NCI-H2227 (cell line): ENCODE measurements at regions not wholly inside any gene's neighbourhood (a gene's known extent, or its start where the extent isn't known, plus 50 kb on each side); places are given as distances from the start of the nearest gene placed in this dataset.

Experiments used
- DNase-seq: peaks from one replicate; lab custom pipeline; 2025; ENCODE audit not compliant: unreplicated experiment; lab: John Stamatoyannopoulos, UW

DNA sequence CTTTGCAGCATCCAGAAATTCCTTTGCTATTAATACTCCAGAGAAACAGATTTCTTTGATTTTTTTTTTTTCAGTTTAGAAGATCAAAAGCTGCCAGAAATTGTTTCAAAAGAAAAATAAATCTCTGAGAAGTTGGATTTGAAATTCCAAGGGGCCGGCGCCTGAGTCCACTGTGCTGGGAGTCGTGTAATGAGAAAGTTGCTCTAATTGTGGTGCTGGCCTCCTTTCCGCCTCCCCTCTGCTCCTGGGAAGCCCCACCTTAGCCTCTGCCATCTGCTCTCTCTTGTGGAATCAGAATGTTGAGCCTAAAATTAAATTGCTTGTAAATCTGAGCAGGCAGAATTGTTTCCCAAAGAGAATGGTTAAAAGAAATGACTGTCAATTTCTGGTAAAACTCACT is 93.3 kb downstream of the EMX2 start:
- DNase-seq = no peak

DNA sequence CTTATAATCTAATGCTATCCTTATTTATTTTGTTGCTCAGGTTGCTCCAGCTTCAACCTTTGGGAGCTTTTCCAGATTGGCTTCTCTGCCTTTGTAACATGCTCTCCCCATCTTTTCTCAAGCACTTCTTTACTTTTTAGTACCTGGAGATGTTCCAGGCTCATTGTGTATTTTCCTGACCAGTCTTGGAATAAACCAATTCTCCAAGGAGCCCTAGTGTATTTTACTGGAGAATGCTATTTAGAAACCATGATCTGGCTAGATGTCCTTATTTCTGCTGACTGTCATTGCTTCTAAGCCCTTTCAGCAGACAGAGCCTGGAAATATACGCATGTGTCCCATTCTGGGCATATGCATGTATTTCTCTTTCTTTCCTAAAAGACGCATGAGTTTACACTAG is 95.7 kb downstream of the EMX2 start:
- no peak for DNase-seq

GRCh38 chr10:117638664-117639200 is 96.2 kb downstream of the EMX2 start:
- no peak for DNase-seq

DNA sequence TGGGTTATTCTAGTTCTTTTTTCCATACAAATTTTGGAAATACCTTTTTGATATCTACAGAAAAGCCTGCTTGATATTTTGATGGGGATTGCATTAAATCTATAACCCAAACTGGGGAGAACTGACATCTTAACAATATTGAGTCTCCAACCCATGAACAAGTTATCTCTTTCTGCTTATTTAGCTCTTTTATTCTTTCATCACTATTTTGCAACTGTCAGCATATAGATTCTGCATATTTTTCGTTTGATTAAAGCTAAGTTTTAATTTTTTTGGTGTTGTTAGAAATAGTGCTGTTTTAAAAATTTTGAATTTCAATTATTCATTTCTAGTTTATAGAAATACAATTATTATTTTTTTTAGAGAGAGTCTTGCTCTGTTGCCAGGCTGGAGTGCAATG is 97.9 kb downstream of the EMX2 start:
- DNase-seq = no peak

DNA sequence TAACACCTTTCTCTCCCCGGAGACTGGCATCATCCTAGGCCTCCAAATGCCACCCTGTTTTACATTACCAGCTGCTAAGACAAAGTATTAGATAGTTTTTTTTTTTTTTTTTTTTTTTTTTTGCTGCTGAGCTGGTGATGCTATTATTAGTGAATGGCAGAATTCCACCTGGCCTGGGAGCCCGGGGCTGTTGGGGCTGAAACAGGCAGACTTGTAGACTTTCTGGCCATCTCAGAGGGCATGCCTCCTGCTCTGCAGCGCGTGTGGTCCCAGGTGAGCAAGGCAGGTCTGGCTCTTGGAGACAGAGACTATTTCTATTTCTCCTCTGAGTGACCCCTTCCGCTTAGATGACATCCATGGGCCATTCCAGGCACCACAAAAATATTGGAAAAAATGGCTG is 104.2 kb downstream of the EMX2 start:
- no peak for DNase-seq

- no peak for DNase-seq
Measured at GRCh38 chr10:117647306-117647705, 104.8 kb downstream of the EMX2 start.

GRCh38 chr10:117651121-117651520 is 108.6 kb downstream of the EMX2 start:
- DNase-seq = no peak

GRCh38 chr10:117652228-117653169 is 110.0 kb downstream of the EMX2 start:
- no peak for DNase-seq

DNA sequence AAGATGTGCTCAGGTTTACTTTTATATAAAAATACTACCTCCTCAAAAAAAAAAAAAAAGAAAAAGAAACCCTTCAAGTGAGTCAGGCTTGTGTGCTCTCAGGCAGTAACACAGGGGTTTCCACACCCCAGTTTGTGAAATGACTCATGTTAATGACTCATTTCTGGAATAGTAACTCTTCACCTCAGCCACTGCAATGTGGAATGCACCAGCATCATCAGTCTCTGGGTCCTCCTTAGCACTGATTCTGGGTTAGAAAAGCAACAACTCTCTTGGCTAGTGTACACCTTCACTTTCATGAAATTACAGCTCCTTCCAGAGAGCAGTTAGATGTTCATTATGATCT is 110.6 kb downstream of the EMX2 start:
- no peak for DNase-seq

DNA sequence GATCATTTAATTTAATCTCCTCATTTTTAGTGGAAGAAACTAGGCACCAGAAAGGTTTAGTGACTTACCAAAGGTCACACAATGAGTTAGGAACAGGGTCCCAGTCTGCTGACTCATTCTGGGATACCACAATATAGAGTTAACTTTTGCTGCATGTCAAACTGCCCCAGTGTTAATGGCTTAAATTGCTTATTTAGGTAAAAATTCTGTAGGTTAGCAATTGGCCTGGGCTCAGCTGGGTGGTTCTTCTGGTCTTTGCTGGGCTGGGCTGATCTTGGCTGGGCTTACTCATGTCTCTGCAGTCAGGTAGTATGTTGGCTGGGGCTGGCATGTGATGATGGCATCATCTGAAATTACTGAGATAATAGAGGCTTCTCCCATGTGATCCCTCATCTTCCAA is 111.6 kb downstream of the EMX2 start:
- no peak for DNase-seq

- DNase-seq = no peak
Measured at GRCh38 chr10:117656385-117657367, 114.1 kb downstream of the EMX2 start.

DNA sequence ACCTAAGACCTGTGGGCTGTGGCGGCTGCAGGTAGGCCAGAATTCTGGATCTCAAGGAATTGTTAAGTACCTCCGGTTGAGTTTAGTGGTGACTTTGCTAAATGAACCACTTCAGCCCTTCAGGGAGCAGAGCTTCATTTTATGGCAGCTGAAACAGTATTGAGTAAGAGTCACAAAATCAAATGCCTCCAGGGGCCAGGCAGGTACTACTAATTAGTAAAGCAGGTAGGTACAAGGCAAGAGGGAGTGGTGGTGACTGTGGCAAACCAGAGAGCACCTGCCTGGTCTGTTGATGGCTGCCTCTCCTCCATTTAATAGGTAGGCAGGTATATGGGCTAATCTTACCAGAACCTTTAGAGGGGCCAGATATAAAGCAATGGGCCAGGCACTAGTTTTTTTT is 118.8 kb downstream of the EMX2 start:
- DNase-seq = no peak

- DNase-seq = no peak
Measured at GRCh38 chr10:117662126-117662525, 119.6 kb downstream of the EMX2 start.

DNA sequence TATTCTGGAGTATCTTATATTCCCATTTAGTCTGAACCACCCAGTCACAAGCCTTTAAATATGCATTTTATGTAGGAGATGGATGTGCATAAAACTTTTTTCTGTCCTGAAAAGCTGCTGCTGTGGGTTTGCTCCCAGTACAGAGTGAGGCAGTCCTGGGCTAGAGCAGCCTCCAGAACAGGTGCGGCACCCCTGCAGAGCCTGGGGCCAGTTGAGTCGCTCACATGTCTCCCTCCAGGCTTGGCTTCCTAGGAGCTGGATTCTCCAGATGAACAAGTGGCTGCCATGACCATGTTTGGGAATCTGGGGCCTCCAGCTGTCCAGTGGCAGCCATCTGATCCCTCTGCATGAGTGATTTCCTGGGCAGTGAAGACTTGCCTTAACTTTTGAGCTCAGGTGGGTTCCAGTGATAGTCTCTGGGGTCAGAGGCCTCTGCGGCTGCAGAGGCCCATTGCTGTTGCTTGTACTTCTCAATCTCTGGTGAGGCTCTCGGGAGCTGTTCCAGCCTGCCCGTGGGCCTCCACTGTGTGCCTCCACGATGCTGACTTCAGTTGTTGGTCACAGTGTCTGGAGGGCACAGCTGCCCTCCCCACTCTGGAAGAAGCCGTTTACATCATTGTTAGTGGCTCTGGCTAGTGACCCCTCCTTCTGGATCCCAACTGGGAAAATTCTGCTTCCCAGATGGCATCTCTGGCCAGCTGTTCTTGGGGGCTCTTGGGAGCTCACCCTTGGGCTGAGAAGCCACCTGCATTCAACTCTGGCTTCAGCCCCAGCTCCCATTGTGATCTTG is 120.4 kb downstream of the EMX2 start:
- no peak for DNase-seq

- DNase-seq = no peak
Measured at GRCh38 chr10:117663750-117664149, 121.2 kb downstream of the EMX2 start.

DNA sequence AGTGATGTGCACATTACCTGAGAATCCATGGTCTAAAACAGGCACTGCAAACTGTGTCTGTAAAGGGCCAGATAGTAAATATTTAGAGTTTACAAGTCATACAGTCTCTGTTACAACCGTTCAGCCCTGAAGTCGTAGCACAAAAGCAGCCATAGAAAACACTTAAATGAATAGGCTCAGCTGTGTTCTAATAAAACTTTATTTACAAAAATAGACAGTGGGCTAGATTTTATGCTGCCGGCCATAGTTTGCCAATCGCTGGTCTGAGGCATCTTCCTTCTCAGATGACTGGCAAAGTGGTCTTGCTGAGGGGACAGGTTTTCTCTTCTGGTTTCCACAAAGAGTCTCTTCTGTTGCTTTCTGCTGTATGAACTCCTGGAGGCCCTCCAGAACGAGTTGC is 121.7 kb downstream of the EMX2 start:
- no peak for DNase-seq

GRCh38 chr10:117666166-117666565 is 123.6 kb downstream of the EMX2 start:
- DNase-seq = no peak

- DNase-seq = no peak
Measured at GRCh38 chr10:117666965-117667364, 124.4 kb downstream of the EMX2 start.

- DNase-seq = no peak
Measured at GRCh38 chr10:117667831-117668230, 125.3 kb downstream of the EMX2 start.

DNA sequence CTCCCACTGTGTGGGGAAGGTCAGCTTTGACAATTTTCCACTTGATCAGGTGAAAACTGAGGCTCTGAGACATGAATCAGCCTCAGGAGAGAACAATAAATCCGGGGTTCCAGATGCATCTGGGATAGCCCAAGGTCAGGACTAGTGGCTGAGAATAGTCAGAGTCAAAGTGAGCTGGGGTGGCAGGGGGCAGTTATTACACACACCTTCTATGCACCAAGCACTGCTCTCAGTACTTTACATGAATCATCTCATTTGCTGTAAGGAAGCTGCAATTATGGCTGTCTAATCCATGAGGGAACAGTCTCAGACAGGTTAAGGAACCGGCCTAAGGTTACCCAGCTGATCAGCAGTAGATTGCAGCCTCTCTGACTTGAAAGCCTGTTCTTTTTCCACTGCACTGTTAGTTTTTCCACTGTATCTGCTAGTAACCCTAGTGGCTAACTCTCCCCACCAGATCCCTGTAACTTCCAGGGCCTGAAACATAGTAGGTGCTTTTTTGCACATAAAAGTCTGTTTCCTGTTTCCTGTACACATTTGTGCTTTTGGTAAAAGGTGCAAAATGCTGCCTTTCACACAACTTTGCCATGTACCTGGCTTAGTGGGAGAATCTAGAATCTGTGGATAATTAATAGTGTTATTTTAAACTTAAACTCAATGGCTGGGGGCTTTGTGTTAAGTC is 125.9 kb downstream of the EMX2 start:
- no peak for DNase-seq
